SKM-1 (cell line): ENCODE measurements at regions not wholly inside any gene's neighbourhood (a gene's known extent, or its start where the extent isn't known, plus 50 kb on each side); places are given as distances from the start of the nearest gene placed in this dataset.
"Not testable (repeated sequence)": the region's sequence is repeated elsewhere in the genome, so short reads cannot be mapped to it uniquely, and the experiment has no call there.

Experiments
- DNase-seq: peaks from one replicate; lab custom pipeline; 2025; ENCODE audit not compliant: unreplicated experiment; lab: John Stamatoyannopoulos, UW

DNA sequence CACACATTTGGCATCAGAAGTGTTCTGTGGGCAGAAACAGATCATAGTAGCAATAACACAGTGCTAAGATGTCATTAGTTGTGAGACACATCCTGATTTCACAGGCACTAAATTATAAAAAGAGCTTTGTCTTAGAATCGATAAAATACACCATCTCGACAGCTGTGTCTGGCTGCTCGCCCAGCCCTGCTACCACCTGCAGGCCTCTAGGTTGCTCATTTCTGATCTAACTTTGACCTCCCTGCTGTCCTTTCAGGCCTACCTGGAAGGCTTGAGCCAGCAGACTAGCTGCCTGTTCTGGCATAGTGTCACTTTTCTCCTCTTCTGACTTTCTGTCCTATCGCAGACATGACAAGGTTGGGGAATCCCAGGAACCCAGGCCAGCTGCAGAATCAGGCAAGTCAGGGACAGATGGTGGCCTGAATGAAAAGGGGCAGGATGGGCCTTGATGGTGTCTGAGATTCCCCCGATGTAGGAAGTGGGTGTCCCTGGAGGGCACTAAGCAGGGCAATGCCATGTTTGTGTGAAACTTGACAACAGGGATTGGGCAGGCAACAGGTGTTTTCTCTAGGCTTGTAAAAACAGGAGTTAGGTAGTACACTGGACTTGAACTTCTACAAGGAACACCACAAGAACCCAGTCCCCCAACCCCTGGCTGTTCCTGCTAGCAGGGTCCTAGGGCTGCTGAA is 66.6 kb upstream of the RHOU start:
- no peak for DNase-seq

DNA sequence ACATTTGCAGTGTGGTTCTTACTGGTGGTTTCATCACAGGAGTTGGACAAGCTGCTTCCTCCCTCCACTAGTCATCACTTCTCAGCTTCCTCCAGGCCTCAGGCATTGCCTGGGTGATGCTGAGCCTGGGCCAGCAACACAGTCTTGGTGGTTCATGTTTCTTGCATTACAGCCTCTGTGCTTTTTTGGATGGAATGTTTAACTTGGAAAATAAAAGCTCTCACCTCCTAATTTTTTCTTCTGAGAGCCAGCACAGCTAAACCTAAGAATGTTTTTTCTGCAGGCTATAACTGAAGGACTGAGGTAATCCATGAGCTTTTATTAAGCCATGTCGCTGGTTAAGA is 66.1 kb upstream of the RHOU start:
- DNase-seq: peak; percentile 89

DNA sequence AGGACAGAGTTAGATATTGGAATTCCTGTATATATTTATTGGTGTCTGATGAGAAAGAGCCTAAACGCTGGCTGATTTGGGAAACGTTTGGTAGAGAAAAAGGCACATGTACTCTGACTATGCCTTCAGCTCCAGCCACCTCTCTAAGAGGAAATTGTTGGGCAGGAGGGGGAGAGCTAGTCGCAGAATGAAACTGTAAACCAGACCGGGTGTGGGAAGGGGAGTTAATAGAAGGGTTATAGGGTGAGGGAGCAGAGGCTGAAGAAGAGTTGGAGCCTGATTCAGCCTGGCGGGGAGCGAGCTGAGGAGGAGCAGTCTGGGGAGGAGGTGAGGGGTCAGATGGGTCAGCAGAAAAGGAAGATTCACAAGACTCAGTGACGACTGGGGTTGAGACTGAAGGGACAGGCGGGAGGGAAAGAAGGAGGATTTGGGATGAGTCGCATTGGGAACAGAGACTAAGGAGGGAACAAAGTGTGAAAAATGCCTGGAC is 54.2 kb upstream of the RHOU start:
- not testable (repeated sequence) for DNase-seq

DNA sequence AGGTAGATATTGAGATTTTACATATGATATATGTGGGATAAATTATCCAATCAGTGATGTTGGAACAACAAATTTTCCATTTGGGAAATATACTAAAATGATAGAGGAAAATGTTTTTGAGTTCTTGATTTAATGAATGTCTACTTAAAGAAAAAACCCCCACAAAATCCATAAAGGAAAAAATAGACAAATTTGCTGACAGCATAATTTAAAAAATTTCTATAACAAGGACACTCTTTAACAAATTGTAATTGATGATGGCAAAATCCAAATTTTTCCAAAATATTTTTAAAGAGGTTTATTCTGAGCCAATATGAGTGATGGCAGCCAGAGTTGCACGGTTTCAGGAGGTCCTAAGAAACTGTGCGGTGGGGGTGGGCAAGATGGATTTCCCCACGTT is 51.9 kb upstream of the RHOU start:
- no peak for DNase-seq

DNA sequence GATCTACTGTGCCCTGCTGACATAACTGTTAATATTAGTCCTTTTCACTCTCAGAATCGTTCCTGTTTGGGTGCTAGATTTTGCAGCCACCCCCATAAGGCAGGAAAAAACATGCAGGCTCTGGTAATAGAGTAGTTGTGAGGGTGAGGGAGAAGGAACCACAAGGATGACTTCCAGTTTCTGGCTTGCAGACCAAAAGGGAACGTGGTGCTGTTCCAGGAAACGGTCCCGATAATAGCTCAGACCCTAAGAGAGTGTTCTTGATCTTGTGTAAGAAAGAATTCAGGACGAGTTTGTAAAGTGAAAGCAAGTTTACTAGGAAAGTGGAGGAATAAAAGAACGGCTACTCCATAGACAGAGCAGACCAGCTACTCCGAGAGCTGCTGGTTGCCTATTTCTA is 50.7 kb upstream of the RHOU start:
- DNase-seq: no peak

DNA sequence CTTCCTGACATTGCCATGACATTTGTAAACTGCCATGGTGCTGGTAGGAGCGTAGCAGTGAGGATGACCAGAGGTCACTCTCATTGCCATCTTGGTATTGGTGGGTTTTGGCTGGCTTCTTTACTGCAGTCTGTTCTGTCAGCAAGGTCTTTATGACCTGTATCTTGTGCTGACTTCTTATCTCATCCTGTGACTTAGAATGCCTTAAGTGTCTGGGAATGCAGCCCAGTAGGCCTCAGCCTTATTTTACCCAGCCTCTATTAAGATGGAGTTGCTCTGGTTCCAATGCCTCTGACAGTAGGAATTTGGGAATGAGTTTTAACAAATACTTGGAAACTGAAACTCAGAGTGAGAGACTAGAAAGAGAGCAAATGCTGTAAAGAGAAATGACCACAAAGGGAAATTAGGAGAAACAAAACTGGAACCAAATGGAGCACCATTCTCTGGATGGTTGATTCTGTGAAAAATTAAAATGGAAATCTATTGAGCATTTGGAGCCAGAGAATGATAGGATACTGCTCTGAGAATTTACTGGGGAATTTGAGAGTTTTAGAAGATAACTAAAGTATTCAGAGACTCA is 50.1 kb upstream of the RHOU start:
- no peak for DNase-seq
